GM21576 (cell line): ENCODE measurements at regions not wholly inside any gene's neighbourhood (a gene's known extent, or its start where the extent isn't known, plus 50 kb on each side); places are given as distances from the start of the nearest gene placed in this dataset.

Experiments
- ATAC-seq: cut with Tn5 transposase; IDR thresholded peaks from one replicate; pipeline ENCODE4 v1.9.1; 2021; ENCODE audit warnings: mild to moderate bottlenecking, moderate library complexity; ENCODE audit not compliant: unreplicated experiment

DNA sequence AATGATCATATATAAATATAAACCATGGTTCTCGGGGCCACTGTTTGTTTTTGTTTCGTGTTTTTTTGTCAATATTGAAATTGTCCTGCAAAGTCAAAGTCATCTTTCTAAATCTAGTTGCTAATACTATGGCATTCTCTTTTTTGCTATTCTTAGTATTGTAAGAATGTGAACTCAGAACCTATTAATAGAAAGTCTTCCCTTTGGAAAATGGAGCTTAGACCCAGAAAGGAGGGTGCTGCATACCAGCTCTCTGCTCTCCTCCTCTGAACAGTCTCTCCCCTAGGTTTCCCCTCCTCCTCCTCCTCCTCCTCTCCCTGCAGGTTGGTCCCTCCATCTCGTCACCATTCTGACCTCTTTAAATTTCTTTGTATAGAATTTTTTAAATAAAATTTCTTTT lies 150.4 kb upstream of the CCN2 start:
- no peak for ATAC-seq

DNA sequence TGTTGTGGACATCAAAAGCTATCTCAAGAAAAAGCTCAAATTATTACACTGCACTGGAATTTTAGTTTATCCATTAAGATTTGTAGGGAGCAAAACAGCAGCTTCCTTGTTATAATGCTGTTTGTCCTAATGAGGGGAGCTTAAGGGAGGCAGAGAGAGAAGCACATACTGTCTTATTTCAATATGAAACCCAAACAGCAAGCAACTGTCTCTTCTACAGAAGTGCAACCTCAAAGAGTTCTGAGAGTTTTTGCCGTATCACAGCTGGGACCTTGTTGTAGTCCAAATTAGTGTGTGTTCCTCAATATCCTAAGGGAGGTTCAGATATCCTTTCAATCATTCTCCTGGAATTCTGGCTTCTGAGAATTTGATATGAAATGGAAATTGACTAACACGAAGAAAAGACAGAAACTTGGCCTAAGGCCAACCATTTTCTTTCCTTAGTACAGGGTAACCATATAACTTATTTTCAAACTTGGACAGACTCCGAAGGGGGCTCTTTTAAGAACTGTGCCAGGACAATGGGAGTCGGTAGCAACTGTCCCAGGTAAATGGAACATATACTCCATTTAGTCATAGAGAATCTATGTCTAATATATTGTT lies 149.3 kb upstream of the CCN2 start:
- ATAC-seq = no peak

DNA sequence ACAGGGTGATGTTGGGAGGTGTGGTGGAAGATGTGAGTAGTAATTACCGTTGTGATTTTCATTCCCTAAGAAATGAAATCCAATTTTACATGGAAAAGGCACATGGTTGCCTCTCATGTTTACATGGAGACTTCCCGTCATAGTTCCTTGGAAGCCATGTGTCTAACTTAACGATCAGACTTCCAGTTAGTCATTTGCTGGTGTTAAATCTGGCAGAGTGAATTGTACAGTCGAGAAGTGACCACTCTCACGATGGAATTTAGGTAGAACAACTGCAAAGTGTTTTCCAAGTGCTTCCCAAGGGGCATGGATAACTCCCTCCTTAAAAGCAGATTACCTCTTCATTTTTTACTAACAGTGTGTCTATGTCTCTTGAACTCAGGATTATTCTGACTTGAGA lies 145.8 kb upstream of the CCN2 start:
- no peak for ATAC-seq

DNA sequence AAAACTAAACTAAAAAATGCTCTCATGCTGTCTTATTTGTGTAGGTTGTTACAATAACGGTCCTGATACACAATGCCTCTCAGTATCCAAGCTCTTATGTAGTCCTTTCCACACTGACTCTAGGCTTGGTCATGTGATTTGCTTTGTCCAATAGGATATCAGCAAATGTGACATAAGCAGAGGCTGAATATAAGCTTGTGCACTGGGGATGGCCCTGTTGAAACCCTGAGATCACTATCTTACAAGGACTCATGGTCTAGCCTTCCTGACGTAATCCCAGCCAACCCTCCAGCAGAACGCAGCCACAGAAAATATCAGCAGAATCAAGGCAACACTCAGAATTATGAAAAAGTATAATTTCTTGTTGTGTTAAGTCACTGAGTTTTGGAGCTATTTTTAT lies 145.1 kb upstream of the CCN2 start:
- no peak for ATAC-seq

DNA sequence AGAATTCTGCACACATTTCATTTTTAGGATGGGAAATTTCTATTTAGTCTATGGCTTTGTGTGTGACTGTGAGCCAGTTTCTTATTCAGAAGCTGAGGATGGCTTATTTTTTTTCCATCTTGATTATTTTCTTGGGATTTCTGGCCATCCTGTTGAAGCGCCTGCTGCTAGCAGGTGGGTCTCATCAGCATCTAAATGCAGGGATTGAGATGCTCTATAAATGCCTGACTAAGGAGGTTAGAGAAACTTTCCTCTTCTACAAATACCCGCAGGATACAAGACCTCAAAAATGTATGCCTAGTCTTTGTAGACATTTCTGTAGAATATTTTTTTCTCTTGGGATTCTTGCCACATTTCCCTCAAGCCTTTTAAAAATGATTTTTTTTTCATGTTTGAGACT lies 138.0 kb upstream of the CCN2 start:
- ATAC-seq = no peak

- ATAC-seq = no peak
These were observed 137.0 kb upstream of the CCN2 start for GRCh38 chr6:132088150-132088549.

- ATAC-seq = no peak
These were observed 136.2 kb upstream of the CCN2 start for GRCh38 chr6:132087391-132087790.

DNA sequence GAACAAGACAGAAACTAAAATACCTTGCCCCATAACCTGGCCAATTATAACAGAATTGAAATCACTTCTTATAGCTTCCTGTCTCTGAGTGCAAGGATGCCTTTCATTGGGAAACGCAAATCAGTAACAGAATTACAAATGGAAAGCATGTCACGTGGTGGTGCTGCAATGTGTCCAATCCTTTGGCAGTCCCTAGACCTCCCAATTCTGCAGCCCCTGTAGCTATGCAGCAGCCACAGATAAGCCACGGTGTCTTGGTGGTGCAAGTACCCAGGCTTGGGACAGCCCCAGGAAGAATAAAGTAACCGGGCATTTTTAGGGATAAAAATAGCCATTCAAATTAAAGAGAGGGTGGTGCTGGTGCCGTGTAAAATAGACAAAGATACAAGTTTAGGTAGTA lies 134.6 kb upstream of the CCN2 start:
- no peak for ATAC-seq

- ATAC-seq = peak; percentile 94
These were observed 133.8 kb upstream of the CCN2 start for GRCh38 chr6:132084811-132085509.

DNA sequence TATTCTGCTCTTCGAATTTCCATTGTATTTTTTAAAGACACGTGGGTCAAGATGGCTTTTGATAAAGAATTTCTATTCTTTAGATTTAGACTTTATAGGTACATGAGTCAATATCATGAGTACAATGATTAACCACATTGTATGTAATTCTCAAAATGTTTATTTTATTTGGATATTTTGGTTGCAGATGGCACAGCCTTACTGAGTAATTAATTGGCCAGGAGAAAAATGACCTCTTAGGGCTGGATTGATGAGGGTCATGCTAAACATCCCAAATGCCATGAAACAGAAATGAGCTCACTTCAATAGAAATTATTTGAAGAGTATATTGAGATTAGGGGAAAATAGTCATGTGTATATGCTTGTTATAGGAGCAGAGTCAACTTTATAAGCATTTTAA lies 131.2 kb upstream of the CCN2 start:
- no peak for ATAC-seq

DNA sequence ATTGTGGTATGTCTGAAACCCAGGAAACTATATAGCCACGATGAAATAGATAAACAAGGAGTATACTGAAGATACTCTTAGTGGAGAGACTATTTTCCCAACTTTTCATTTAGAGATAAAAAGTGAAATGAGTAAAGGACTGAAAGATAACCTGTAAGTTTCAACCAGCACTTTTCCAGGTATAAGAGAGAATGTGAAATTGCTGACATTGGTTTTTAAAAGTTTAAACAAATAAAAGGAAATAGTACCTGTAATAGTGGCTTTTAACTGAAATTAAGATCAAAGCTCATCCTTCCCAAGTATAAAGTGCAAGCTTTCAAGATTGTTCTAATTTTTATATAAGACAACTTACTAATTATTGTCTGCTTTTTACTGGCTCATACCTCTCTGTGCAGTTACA lies 130.2 kb upstream of the CCN2 start:
- no peak for ATAC-seq

- ATAC-seq = no peak
These were observed 128.1 kb upstream of the CCN2 start for GRCh38 chr6:132079286-132079685.

GRCh38 chr6:132076452-132076851 lies 125.3 kb upstream of the CCN2 start:
- ATAC-seq = no peak

- no peak for ATAC-seq
These were observed 121.7 kb upstream of the CCN2 start for GRCh38 chr6:132072831-132073230.

DNA sequence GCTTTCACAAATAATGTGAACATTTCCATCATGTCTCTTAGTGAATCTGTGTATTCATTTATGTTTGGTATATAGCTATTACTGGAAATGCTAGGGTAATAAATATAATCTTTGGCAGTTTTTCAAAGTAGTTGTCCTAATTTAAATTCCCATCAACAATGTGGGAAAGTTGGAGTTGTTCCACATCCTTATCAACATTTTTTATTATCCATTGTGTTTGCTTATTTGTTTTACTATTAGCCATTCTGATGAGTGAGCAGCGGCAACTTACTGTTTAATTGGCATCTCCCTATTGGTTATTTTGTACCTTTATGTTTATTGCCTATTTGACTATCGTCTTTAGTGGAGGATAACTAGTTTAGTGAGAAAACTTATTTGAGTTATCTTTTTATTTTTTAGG lies 121.1 kb upstream of the CCN2 start:
- ATAC-seq = no peak

DNA sequence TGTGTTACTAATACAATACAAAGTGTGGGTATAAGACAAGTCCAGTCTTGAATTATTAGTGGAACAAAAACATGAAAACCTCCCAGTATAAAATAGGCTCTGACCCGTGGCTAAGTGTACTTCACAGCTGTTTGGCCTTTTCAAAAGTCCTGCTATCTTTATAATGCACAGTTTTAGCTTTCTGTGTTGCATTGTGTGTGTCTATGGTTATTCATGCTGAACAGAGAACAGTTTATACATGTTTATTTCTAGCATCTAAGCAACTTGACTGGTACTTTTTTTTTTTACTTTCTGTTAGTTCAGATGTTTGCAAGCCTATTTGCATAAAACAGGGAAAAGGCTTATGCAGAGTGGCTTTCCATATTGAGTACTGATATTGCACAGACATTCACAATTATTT lies 119.2 kb upstream of the CCN2 start:
- no peak for ATAC-seq

GRCh38 chr6:132068766-132069165 lies 117.6 kb upstream of the CCN2 start:
- ATAC-seq = no peak

DNA sequence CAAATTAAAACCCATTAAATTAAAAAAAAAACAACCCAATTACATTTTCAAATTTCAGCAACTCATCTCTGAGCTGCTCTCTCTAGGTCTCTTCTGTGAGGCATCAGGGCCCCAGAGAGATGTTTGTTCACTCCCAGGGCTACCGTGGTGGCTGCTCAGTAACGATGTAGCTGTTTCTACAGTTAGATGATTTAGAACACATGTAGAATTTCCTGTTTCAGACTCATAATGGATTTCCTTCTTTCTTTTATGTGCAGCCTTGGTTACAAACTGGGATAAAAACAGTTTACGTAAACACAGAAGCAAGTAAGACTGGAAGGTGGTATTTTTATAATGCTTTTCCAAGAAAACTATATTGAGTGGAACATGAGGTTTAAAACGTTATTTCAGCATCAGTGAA lies 116.1 kb upstream of the CCN2 start:
- ATAC-seq = no peak

GRCh38 chr6:132065556-132065955 lies 114.4 kb upstream of the CCN2 start:
- ATAC-seq = no peak

GRCh38 chr6:132063738-132064137 lies 112.6 kb upstream of the CCN2 start:
- ATAC-seq = no peak

DNA sequence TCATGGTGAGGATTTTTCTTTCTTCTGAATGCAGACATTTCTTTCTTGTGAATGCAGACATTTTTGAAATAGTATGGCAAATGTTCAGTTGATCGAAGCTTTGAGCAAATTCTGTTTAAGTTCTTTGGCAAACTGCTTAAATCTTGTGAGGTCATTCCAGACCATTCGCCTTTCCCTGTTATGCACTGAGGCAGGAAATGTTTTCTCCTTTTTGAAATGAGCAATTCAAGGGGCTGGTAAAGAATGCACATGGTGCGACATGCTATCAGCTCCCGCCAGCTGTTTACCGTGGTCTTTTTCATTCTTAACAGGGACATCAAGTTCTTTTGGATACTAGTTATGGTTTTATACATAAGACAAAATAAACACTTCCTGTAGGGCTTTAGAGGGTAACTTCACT lies 112.0 kb upstream of the CCN2 start:
- no peak for ATAC-seq

DNA sequence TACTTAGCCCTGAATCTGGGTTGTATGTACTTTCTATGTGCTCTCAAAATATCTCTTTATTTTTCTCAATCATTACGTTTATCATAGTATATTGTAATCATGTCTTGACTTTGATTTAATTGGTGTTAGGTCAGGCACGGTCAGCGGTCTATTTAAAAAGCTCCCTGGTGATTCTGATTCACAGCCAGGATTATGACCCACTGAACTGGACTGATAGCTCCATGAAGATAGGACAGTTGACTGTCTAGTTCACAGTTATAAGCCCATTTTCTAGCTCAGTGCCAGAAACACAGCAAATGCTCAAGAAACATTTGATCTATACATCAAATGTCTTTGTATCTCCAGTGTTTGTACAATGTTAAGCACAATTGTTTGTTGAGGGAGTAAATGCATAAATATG lies 111.5 kb upstream of the CCN2 start:
- ATAC-seq = no peak

- no peak for ATAC-seq
These were observed 110.2 kb upstream of the CCN2 start for GRCh38 chr6:132061381-132061780.
